ENCODE measurements at regions not wholly inside any gene's neighbourhood (a gene's known extent, or its start where the extent isn't known, plus 50 kb on each side); places are given as distances from the start of the nearest gene placed in this dataset.

GRCh38 chr13:103958691-103959090 lies 892.5 kb upstream of the SLC10A2 start:
- no peaks in the 10 kb centered on the region for H4K20me1 ChIP-seq (replicated peaks; ENCODE audit: insufficient read depth)
- TF ChIP-seq JUNB (IDR thresholded peaks at IDR 0.05; ENCODE audit: unreplicated experiment), result no peak
- no peak for TF ChIP-seq ZNF331 (CRISPR knock-in tag; IDR thresholded peaks at IDR 0.05; ENCODE audit: low read depth)
- TF ChIP-seq POLR2AphosphoS5 (IDR thresholded peaks at IDR 0.05; ENCODE audit: low read depth), result no peak
- TF ChIP-seq NANOG (IDR thresholded peaks at IDR 0.05; ENCODE audit: borderline replicate concordance), result no peak
- TF ChIP-seq, protein P1, sequence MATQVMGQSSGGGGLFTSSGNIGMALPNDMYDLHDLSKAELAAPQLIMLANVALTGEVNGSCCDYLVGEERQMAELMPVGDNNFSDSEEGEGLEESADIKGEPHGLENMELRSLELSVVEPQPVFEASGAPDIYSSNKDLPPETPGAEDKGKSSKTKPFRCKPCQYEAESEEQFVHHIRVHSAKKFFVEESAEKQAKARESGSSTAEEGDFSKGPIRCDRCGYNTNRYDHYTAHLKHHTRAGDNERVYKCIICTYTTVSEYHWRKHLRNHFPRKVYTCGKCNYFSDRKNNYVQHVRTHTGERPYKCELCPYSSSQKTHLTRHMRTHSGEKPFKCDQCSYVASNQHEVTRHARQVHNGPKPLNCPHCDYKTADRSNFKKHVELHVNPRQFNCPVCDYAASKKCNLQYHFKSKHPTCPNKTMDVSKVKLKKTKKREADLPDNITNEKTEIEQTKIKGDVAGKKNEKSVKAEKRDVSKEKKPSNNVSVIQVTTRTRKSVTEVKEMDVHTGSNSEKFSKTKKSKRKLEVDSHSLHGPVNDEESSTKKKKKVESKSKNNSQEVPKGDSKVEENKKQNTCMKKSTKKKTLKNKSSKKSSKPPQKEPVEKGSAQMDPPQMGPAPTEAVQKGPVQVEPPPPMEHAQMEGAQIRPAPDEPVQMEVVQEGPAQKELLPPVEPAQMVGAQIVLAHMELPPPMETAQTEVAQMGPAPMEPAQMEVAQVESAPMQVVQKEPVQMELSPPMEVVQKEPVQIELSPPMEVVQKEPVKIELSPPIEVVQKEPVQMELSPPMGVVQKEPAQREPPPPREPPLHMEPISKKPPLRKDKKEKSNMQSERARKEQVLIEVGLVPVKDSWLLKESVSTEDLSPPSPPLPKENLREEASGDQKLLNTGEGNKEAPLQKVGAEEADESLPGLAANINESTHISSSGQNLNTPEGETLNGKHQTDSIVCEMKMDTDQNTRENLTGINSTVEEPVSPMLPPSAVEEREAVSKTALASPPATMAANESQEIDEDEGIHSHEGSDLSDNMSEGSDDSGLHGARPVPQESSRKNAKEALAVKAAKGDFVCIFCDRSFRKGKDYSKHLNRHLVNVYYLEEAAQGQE (IDR thresholded peaks at IDR 0.05; ENCODE audit: unreplicated experiment), result no peak
- TF ChIP-seq CREB1 (CRISPR knock-in tag; IDR thresholded peaks at IDR 0.05; ENCODE audit: low read depth), result no peak
- TF ChIP-seq, protein P2, sequence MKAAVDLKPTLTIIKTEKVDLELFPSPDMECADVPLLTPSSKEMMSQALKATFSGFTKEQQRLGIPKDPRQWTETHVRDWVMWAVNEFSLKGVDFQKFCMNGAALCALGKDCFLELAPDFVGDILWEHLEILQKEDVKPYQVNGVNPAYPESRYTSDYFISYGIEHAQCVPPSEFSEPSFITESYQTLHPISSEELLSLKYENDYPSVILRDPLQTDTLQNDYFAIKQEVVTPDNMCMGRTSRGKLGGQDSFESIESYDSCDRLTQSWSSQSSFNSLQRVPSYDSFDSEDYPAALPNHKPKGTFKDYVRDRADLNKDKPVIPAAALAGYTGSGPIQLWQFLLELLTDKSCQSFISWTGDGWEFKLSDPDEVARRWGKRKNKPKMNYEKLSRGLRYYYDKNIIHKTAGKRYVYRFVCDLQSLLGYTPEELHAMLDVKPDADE (IDR thresholded peaks at IDR 0.05), result no peak
- TF ChIP-seq, protein P3, sequence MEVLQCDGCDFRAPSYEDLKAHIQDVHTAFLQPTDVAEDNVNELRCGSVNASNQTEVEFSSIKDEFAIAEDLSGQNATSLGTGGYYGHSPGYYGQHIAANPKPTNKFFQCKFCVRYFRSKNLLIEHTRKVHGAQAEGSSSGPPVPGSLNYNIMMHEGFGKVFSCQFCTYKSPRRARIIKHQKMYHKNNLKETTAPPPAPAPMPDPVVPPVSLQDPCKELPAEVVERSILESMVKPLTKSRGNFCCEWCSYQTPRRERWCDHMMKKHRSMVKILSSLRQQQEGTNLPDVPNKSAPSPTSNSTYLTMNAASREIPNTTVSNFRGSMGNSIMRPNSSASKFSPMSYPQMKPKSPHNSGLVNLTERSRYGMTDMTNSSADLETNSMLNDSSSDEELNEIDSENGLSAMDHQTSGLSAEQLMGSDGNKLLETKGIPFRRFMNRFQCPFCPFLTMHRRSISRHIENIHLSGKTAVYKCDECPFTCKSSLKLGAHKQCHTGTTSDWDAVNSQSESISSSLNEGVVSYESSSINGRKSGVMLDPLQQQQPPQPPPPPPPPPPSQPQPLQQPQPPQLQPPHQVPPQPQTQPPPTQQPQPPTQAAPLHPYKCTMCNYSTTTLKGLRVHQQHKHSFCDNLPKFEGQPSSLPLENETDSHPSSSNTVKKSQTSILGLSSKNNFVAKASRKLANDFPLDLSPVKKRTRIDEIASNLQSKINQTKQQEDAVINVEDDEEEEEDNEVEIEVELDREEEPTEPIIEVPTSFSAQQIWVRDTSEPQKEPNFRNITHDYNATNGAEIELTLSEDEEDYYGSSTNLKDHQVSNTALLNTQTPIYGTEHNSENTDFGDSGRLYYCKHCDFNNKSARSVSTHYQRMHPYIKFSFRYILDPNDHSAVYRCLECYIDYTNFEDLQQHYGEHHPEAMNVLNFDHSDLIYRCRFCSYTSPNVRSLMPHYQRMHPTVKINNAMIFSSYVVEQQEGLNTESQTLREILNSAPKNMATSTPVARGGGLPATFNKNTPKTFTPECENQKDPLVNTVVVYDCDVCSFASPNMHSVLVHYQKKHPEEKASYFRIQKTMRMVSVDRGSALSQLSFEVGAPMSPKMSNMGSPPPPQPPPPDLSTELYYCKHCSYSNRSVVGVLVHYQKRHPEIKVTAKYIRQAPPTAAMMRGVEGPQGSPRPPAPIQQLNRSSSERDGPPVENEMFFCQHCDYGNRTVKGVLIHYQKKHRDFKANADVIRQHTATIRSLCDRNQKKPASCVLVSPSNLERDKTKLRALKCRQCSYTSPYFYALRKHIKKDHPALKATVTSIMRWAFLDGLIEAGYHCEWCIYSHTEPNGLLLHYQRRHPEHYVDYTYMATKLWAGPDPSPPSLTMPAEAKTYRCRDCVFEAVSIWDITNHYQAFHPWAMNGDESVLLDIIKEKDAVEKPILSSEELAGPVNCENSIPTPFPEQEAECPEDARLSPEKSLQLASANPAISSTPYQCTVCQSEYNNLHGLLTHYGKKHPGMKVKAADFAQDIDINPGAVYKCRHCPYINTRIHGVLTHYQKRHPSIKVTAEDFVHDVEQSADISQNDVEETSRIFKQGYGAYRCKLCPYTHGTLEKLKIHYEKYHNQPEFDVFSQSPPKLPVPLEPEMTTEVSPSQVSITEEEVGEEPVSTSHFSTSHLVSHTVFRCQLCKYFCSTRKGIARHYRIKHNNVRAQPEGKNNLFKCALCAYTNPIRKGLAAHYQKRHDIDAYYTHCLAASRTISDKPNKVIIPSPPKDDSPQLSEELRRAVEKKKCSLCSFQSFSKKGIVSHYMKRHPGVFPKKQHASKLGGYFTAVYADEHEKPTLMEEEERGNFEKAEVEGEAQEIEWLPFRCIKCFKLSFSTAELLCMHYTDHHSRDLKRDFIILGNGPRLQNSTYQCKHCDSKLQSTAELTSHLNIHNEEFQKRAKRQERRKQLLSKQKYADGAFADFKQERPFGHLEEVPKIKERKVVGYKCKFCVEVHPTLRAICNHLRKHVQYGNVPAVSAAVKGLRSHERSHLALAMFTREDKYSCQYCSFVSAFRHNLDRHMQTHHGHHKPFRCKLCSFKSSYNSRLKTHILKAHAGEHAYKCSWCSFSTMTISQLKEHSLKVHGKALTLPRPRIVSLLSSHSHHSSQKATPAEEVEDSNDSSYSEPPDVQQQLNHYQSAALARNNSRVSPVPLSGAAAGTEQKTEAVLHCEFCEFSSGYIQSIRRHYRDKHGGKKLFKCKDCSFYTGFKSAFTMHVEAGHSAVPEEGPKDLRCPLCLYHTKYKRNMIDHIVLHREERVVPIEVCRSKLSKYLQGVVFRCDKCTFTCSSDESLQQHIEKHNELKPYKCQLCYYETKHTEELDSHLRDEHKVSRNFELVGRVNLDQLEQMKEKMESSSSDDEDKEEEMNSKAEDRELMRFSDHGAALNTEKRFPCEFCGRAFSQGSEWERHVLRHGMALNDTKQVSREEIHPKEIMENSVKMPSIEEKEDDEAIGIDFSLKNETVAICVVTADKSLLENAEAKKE (CRISPR knock-in tag; IDR thresholded peaks at IDR 0.05), result no peak
- no peak for TF ChIP-seq STAT1 (IDR thresholded peaks at IDR 0.05; ENCODE audit: unreplicated experiment)
- no peak for TF ChIP-seq EZH2 (IDR thresholded peaks at IDR 0.05; ENCODE audit: low read depth, unreplicated experiment)
- TF ChIP-seq ZNF114 (CRISPR knock-in tag; IDR thresholded peaks at IDR 0.05), result no peak
- TF ChIP-seq EZH2phosphoT487 (IDR thresholded peaks at IDR 0.05; ENCODE audit: unreplicated experiment), result no peak
- TF ChIP-seq, protein P4, sequence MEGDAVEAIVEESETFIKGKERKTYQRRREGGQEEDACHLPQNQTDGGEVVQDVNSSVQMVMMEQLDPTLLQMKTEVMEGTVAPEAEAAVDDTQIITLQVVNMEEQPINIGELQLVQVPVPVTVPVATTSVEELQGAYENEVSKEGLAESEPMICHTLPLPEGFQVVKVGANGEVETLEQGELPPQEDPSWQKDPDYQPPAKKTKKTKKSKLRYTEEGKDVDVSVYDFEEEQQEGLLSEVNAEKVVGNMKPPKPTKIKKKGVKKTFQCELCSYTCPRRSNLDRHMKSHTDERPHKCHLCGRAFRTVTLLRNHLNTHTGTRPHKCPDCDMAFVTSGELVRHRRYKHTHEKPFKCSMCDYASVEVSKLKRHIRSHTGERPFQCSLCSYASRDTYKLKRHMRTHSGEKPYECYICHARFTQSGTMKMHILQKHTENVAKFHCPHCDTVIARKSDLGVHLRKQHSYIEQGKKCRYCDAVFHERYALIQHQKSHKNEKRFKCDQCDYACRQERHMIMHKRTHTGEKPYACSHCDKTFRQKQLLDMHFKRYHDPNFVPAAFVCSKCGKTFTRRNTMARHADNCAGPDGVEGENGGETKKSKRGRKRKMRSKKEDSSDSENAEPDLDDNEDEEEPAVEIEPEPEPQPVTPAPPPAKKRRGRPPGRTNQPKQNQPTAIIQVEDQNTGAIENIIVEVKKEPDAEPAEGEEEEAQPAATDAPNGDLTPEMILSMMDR (conservative IDR thresholded peaks at IDR 0.05; ENCODE audit: low read depth in 2 of 2), result no peak
- no peak overlapping the region for H3K27ac Mint-ChIP-seq
- H3K4me1 ChIP-seq (ENCODE audit: insufficient read depth), result no peaks in the 10 kb centered on the region
- no peak overlapping the region for H3K27ac ChIP-seq (ENCODE audit: low read depth)
- no peaks in the 10 kb centered on the region for H3K79me2 ChIP-seq (replicated peaks; ENCODE audit: insufficient read depth)
- no peaks in the 10 kb centered on the region for H3K4me1 Mint-ChIP-seq
- no peaks in the 10 kb centered on the region for H3K36me3 ChIP-seq (ENCODE audit: insufficient read depth)
- no peak overlapping the region for H2AFZ ChIP-seq
- no peaks in the 10 kb centered on the region for H3K36me3 Mint-ChIP-seq (ENCODE audit: low read depth)
- no peak overlapping the region for H3K4me3 ChIP-seq
- H3K4me3 Mint-ChIP-seq, result no peak overlapping the region
- H3K9me2 ChIP-seq (ENCODE audit: insufficient read depth), result no peaks in the 10 kb centered on the region; the same call in 1 of the 2 replicates
- no peaks in the 10 kb centered on the region for H3F3A ChIP-seq (replicated peaks; ENCODE audit: low read depth)
- no peaks in the 10 kb centered on the region for H3K27me3 Mint-ChIP-seq (ENCODE audit: insufficient read depth, low read depth, poor library complexity)
- DNase-seq (ENCODE audit: low spot score) (no peak), ATAC-seq (no peak)
- no peaks in the 10 kb centered on the region for H3K27me3 ChIP-seq (ENCODE audit: insufficient read depth)
- no peaks in the 10 kb centered on the region for H3K9me3 Mint-ChIP-seq
- no peak overlapping the region for H3K4me2 ChIP-seq

Data from GM23338 (cell line).